ENCODE measurements at regions not wholly inside any gene's neighbourhood (a gene's known extent, or its start where the extent isn't known, plus 50 kb on each side); places are given as distances from the start of the nearest gene placed in this dataset.

DNA sequence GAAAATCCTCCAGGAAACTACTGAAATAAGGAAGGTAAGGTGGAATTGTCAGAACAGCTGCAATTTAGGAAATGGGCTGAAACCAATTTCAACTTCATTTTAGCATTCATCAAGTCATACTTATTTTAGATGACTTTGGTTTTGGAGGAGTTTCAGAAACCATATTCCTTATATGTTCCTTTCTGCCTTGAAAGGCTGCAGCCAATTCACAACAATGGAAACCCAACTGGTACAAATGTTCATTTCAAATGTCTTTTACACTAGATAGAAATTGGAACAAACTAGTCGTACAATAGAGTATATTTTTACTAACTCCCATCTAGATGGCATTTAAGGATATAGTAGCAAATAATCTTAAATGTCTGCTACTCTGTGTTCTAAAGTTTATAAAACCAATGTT is 82.6 kb upstream of the ANKH start:
- no peaks in the 10 kb centered on the region for H3K9me3 ChIP-seq
- no peak overlapping the region for H3K27ac ChIP-seq
- H3K27me3 ChIP-seq: no peaks in the 10 kb centered on the region
- H3K4me3 ChIP-seq: no peak overlapping the region
- DNase-seq (ENCODE audit: extremely low spot score in 2 of 2): no peak
- peaks cover 9% of the 10 kb centered on the region for H3K4me1 ChIP-seq
- no peak for TF ChIP-seq POLR2A (IDR thresholded peaks at IDR 0.05)
- TF ChIP-seq, protein P1, sequence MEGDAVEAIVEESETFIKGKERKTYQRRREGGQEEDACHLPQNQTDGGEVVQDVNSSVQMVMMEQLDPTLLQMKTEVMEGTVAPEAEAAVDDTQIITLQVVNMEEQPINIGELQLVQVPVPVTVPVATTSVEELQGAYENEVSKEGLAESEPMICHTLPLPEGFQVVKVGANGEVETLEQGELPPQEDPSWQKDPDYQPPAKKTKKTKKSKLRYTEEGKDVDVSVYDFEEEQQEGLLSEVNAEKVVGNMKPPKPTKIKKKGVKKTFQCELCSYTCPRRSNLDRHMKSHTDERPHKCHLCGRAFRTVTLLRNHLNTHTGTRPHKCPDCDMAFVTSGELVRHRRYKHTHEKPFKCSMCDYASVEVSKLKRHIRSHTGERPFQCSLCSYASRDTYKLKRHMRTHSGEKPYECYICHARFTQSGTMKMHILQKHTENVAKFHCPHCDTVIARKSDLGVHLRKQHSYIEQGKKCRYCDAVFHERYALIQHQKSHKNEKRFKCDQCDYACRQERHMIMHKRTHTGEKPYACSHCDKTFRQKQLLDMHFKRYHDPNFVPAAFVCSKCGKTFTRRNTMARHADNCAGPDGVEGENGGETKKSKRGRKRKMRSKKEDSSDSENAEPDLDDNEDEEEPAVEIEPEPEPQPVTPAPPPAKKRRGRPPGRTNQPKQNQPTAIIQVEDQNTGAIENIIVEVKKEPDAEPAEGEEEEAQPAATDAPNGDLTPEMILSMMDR (IDR thresholded peaks at IDR 0.05): no peak
- no peak for TF ChIP-seq POLR2AphosphoS5 (IDR thresholded peaks at IDR 0.05; ENCODE audit: insufficient read depth in 1 of 2, low read depth in 1 of 2)
- no peaks in the 10 kb centered on the region for H3K36me3 ChIP-seq
- intact Hi-C loops (cut with DNase I): no loop called here

DNA sequence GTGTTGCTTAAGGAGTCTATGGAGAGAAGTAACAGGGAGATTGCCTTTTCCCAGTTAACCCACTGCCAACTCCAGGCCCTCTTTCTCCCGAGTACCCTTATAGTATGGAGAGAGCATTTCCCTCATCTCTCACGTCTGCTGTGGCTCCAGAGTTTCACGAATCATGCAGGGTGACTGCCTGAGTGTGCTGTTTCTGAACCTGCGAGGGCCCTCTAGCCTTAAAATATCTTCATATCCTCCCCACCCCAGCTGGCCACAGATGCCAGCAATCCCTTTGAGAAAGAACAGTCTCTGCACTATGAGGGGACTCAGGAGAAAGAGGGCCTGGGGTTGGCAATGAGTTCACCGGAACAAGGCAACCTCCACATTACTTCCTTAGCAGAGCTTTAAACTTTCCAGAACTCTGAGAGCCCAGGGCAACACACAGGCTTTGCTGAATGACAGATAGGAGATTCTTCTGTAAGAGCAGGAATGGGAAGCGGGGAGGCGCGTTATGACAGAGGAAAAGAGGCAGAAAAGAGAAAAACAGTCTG is 81.6 kb upstream of the ANKH start:
- Histone ChIP-seq H3K4me3 (no peak overlapping the region), H3K4me1 (no peaks in the 10 kb centered on the region), H3K9me3 (no peaks in the 10 kb centered on the region), H3K27ac (no peak overlapping the region), H3K36me3 (no peaks in the 10 kb centered on the region), H3K27me3 (no peaks in the 10 kb centered on the region)
- no peak for DNase-seq (ENCODE audit: extremely low spot score in 2 of 2)
- intact Hi-C loops (cut with DNase I): no loop called here
- TF ChIP-seq, protein P1 (IDR thresholded peaks at IDR 0.05): no peak
- TF ChIP-seq POLR2AphosphoS5 (IDR thresholded peaks at IDR 0.05; ENCODE audit: insufficient read depth in 1 of 2, low read depth in 1 of 2): no peak
- no peak for TF ChIP-seq POLR2A (IDR thresholded peaks at IDR 0.05)

DNA sequence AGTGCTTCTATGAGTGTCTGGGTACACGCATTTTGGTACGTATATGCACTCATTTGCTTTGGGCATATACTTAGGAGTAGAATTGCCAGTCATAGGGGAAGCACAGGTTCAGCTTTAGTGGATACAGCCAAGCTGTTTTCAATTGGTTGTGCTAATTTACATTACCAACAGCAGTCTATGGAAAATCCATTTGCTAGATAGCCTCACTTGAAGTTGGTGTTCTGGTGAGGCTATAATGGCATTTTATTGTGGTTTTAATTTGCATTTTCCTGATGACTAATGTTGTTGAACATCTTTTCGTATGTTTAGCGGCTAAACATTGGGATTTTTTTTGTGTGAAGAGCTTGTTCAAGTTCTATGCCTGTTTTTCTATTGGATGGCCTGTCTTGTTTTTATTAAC is 76.8 kb upstream of the ANKH start:
- Histone ChIP-seq H3K27ac (no peak overlapping the region), H3K9me3 (no peaks in the 10 kb centered on the region), H3K4me3 (no peak overlapping the region), H3K36me3 (no peaks in the 10 kb centered on the region), H3K4me1 (no peaks in the 10 kb centered on the region), H3K27me3 (no peaks in the 10 kb centered on the region)
- intact Hi-C loops (cut with DNase I): no loop called here
- DNase-seq (ENCODE audit: extremely low spot score in 2 of 2): no peak
- TF ChIP-seq POLR2AphosphoS5 (IDR thresholded peaks at IDR 0.05; ENCODE audit: insufficient read depth in 1 of 2, low read depth in 1 of 2) (no peak), POLR2A (IDR thresholded peaks at IDR 0.05) (no peak)
- TF ChIP-seq, protein P1 (IDR thresholded peaks at IDR 0.05): no peak

DNA sequence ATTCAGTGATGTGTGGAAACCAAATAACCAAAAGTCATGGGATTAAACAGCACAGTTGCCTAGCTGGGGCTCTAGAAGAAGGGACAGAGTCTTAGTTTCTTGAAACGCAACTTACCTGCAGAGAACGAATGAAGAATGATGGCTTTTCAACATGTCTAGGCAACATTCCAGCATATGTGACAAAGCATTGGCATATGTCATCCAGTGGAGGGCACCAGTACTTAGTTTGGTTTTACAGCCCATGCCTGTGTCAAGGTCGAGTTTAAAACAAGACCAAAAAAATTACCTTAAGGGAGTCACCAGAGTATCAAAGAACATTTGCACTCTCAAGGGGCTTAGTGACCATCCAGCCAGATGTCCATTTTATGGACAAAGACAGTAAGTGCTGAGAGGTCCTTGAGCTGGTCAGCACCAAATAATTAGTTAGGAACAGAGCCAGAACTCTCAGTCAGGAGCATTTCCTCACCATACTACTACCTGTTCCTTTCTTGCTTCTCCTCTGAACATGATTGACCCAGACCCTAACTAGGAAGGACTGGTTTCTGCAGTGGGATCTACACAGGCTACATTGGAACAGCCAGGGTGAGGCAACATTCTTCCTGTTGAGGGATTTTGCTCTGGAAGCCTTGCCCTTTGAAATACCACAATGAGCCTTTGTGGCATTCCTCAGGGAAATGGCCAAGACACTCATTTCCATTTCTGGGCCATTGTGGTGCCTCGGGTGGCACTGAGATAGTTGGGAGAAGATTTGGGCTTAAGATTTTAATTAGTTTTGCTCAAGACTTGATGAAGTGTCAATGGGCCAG is 75.4 kb upstream of the ANKH start:
- intact Hi-C loops (cut with DNase I): no loop called here
- H3K9me3 ChIP-seq: no peaks in the 10 kb centered on the region
- H3K27me3 ChIP-seq: no peaks in the 10 kb centered on the region
- H3K27ac ChIP-seq: no peak overlapping the region
- H3K4me3 ChIP-seq: no peak overlapping the region
- TF ChIP-seq POLR2A (IDR thresholded peaks at IDR 0.05): no peak
- no peak for TF ChIP-seq POLR2AphosphoS5 (IDR thresholded peaks at IDR 0.05; ENCODE audit: insufficient read depth in 1 of 2, low read depth in 1 of 2)
- TF ChIP-seq, protein P1 (IDR thresholded peaks at IDR 0.05): peak in 1 of 3 experiments; percentile 8
- no peaks in the 10 kb centered on the region for H3K36me3 ChIP-seq
- no peaks in the 10 kb centered on the region for H3K4me1 ChIP-seq
- no peak for DNase-seq (ENCODE audit: extremely low spot score in 2 of 2)

DNA sequence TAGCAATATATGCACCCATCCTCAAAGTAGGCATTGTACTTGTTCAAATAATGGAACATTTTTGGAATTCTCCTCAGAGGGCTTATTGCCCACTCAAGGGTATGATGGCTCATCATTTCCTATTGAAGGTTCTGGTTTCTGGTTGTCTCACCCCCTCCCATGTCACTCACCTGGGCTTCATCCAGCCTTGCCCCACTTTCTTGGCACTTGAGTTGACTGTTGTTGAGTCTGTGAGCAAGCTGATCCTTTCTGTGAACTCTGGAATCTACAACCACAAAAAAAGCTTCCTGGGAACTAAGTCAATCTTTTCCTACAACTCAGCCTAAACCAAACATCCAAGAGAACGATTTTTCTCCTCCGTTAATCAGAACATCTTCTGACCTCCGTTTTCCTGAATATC is 73.9 kb upstream of the ANKH start:
- TF ChIP-seq POLR2A (IDR thresholded peaks at IDR 0.05) (no peak), POLR2AphosphoS5 (IDR thresholded peaks at IDR 0.05; ENCODE audit: insufficient read depth in 1 of 2, low read depth in 1 of 2) (no peak)
- TF ChIP-seq, protein P1 (IDR thresholded peaks at IDR 0.05): no peak
- Histone ChIP-seq H3K9me3 (no peaks in the 10 kb centered on the region), H3K4me1 (no peaks in the 10 kb centered on the region), H3K4me3 (no peak overlapping the region), H3K27me3 (no peaks in the 10 kb centered on the region), H3K36me3 (no peaks in the 10 kb centered on the region), H3K27ac (no peak overlapping the region)
- intact Hi-C loops (cut with DNase I): no loop called here
- DNase-seq (ENCODE audit: extremely low spot score in 2 of 2): no peak

All from vagina (tissue), 2 donors.